OCI-LY1 (cell line): ENCODE measurements at regions not wholly inside any gene's neighbourhood (a gene's known extent, or its start where the extent isn't known, plus 50 kb on each side); places are given as distances from the start of the nearest gene placed in this dataset.

ENCODE experiments used
- EZH2 ChIP-seq: fragments of 200-600 bp; sonication (generic), shearing (Covaris generic); IDR thresholded peaks from 2 replicates; pipeline ENCODE4 v1.8.0; 2017; ENCODE audit warnings: borderline replicate concordance, mixed run types, mild to moderate bottlenecking, antibody characterized with exemption, low read length, moderate library complexity, mixed read lengths
- TF ChIP-seq, protein P1 (sequence below): fragments of 200-600 bp; sonication (generic), shearing (Covaris generic); IDR thresholded peaks from 2 replicates; pipeline ENCODE4 v1.5.1; 2017; ENCODE audit warnings: mild to moderate bottlenecking, antibody characterized with exemption, low read length, moderate library complexity, mixed read lengths

DNA sequence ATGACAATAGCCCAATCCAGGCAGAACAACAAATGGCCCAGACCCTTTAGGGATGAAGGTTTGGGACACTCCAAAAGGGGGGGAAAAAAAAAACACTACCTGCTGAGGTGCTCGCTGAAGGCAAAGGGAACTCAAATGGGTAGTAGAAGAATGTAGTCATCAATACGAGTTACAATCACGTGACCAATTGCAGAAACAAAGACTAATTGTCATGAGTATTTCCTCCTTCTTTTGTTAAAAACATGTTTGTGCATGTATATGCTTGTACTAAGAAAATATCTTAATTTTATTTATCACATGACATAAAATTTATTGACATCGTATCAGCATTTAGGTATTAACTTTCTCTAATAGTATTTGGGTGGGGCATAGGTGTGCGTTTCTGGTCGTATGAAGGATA is 743.5 kb downstream of the DNAH5 start:
- TF ChIP-seq, protein P1, sequence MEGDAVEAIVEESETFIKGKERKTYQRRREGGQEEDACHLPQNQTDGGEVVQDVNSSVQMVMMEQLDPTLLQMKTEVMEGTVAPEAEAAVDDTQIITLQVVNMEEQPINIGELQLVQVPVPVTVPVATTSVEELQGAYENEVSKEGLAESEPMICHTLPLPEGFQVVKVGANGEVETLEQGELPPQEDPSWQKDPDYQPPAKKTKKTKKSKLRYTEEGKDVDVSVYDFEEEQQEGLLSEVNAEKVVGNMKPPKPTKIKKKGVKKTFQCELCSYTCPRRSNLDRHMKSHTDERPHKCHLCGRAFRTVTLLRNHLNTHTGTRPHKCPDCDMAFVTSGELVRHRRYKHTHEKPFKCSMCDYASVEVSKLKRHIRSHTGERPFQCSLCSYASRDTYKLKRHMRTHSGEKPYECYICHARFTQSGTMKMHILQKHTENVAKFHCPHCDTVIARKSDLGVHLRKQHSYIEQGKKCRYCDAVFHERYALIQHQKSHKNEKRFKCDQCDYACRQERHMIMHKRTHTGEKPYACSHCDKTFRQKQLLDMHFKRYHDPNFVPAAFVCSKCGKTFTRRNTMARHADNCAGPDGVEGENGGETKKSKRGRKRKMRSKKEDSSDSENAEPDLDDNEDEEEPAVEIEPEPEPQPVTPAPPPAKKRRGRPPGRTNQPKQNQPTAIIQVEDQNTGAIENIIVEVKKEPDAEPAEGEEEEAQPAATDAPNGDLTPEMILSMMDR, result no peak
- TF ChIP-seq EZH2, result no peak
